HepG2 (cell line): ENCODE measurements at regions not wholly inside any gene's neighbourhood (a gene's known extent, or its start where the extent isn't known, plus 50 kb on each side); places are given as distances from the start of the nearest gene placed in this dataset.

Source experiments
- ATAC-seq: fragments of 200-7000 bp; cut with Tn5 transposase; 3 replicates; pipeline ENCODE4 v1.9.1; 2020; ENCODE audit warnings: mild to moderate bottlenecking, moderate library complexity
- BruUV-seq: library from RNA; stranded (reverse); fragments of 400-500 nt; replicated peaks from 2 replicates; lab custom pipeline; 2021; lab: Mats Ljungman, UMichigan
- CTCF ChIA-PET: fragments of 300-600 bp; formaldehyde crosslinking; extraction: SDS; loops from one replicate; lab custom pipeline; 2021; ENCODE audit warnings: low total read pairs, inconsistent platforms, low intra/inter-chr PET ratio; lab: Yijun Ruan, JAX
- POLR2A ChIA-PET: fragments of 350-600 bp; sonication (Branson Sonifier 250); formaldehyde crosslinking; loops from one replicate; lab custom pipeline; 2020; ENCODE audit warnings: antibody characterized with exemption, inconsistent platforms; lab: Yijun Ruan, JAX
- DNase-seq: peaks from one replicate; pipeline ENCODE4 v3.0.0-alpha.2; 2015; ENCODE audit warnings: low spot score
- FAIRE-seq: peaks from 3 replicates; lab custom pipeline; 2011; peaks lifted over from hg19 to GRCh38; lab: Jason Lieb, UNC
- H2AFZ ChIP-seq: one replicate; pipeline ENCODE4 v1.6.1; 2011; ENCODE audit warnings: low read length, inconsistent platforms
- H3K27ac ChIP-seq: fragments of 300-600 bp; 3 replicates; pipeline ENCODE4 v1.8.0; 2011; ENCODE audit warnings: mixed run types, mild to moderate bottlenecking, mixed read lengths, low read length, inconsistent platforms; ENCODE audit not compliant: insufficient read depth; ENCODE audit errors: extremely low read length
- H3K27me3 ChIP-seq, 2 experiments: fragments of 200-600 bp in 1 of 2; 2 replicates in 1 of 2; 3 replicates in 1 of 2; pipeline versions ENCODE4 v1.6.0 to v1.8.0; 2011; ENCODE audit warnings: low read length in 2 of 2, mild to moderate bottlenecking in 2 of 2, moderate library complexity in 2 of 2, inconsistent platforms in 1 of 2; ENCODE audit not compliant: insufficient read depth in 2 of 2, control insufficient read depth in 1 of 2
- H3K36me3 ChIP-seq, 2 experiments: fragments of 200-600 bp in 1 of 2; replicated peaks in 1 of 2; 2 replicates in 1 of 2; 3 replicates in 1 of 2; pipeline versions ENCODE4 v1.5.1 to v1.8.0; 2011; ENCODE audit warnings: low read length in 2 of 2, inconsistent platforms in 1 of 2; ENCODE audit not compliant: insufficient read depth in 2 of 2, control insufficient read depth in 1 of 2
- H3K4me1 ChIP-seq: 2 replicates; pipeline ENCODE4 v1.5.1; 2012; ENCODE audit warnings: low read length, inconsistent platforms; ENCODE audit not compliant: insufficient read depth
- H3K4me2 ChIP-seq: 2 replicates; pipeline ENCODE4 v1.6.0; 2011; ENCODE audit warnings: low read depth, low read length, inconsistent platforms
- H3K4me3 ChIP-seq, 3 experiments: fragments of 200-600 bp in 1 of 3; sonication (generic), shearing (Covaris generic) in 1 of 3; replicated peaks in 1 of 3; 2 replicates each; pipeline ENCODE4 v1.5.1; 2011 to 2016; ENCODE audit warnings: low read length in 3 of 3, inconsistent platforms in 2 of 3, low read depth in 2 of 3, mild to moderate bottlenecking in 2 of 3, control low read depth in 1 of 3, mixed read lengths in 1 of 3; ENCODE audit not compliant: insufficient read depth in 1 of 3
- H3K79me2 ChIP-seq: one replicate; pipeline ENCODE4 v1.6.1; 2011; ENCODE audit warnings: low read length, inconsistent platforms; ENCODE audit not compliant: insufficient read depth
- H3K9ac ChIP-seq: 2 replicates; pipeline ENCODE4 v1.6.0; 2011; ENCODE audit warnings: mild to moderate bottlenecking, low read depth, low read length, inconsistent platforms; ENCODE audit not compliant: insufficient read depth
- H3K9me3 ChIP-seq: 2 replicates; pipeline ENCODE4 v1.5.1; 2012; ENCODE audit warnings: mild to moderate bottlenecking, low read length
- H4K20me1 ChIP-seq: 2 replicates; pipeline ENCODE4 v1.6.0; 2011; ENCODE audit warnings: inconsistent platforms, mild to moderate bottlenecking, low read length, moderate library complexity; ENCODE audit not compliant: insufficient read depth
- ADNP ChIP-seq: sonication (generic); formaldehyde crosslinking; IDR thresholded peaks from 2 replicates; pipeline ENCODE4 v1.4.0; 2020; ENCODE audit warnings: missing genetic modification reagents
- BCL3 ChIP-seq: sonication (generic); formaldehyde crosslinking; IDR thresholded peaks from 2 replicates; pipeline ENCODE4 v1.5.1; 2020; ENCODE audit warnings: mild to moderate bottlenecking, missing genetic modification reagents, moderate library complexity
- RFX3 ChIP-seq: IDR thresholded peaks from 2 replicates; pipeline ENCODE4 v1.6.1; 2016; ENCODE audit warnings: missing biosample characterization, missing genetic modification reagents
- SCMH1 ChIP-seq: sonication (generic); formaldehyde crosslinking; IDR thresholded peaks from 2 replicates; pipeline ENCODE4 v1.9.0; 2021; ENCODE audit warnings: missing genetic modification reagents, mild to moderate bottlenecking, borderline replicate concordance
- TCF7 ChIP-seq: sonication (generic); IDR thresholded peaks from 2 replicates; pipeline ENCODE4 v1.6.1; 2016; ENCODE audit warnings: antibody characterized with exemption, low read depth
- ZBTB21 ChIP-seq: sonication (generic); formaldehyde crosslinking; IDR thresholded peaks from 2 replicates; pipeline ENCODE4 v1.4.0; 2020; ENCODE audit warnings: missing genetic modification reagents
- ZBTB33 ChIP-seq: sonication (generic); formaldehyde crosslinking; IDR thresholded peaks from 2 replicates; pipeline ENCODE4 v1.4.0; 2020; ENCODE audit warnings: missing genetic modification reagents
- ZFAT ChIP-seq: sonication (generic); formaldehyde crosslinking; conservative IDR thresholded peaks from 2 replicates; pipeline ENCODE4 v1.8.1; 2023; ENCODE audit warnings: missing genetic modification reagents, inconsistent platforms
- ZNF143 ChIP-seq: sonication (generic); formaldehyde crosslinking; IDR thresholded peaks from 2 replicates; pipeline ENCODE4 v1.4.0; 2020; ENCODE audit warnings: missing genetic modification reagents
- ZNF207 ChIP-seq: fragments of 450-650 bp; IDR thresholded peaks from 2 replicates; pipeline ENCODE4 v1.6.1; 2016; ENCODE audit warnings: antibody characterized with exemption, borderline replicate concordance
- ZNF329 ChIP-seq: sonication (generic); formaldehyde crosslinking; IDR thresholded peaks from 2 replicates; pipeline ENCODE4 v1.9.0; 2021; ENCODE audit warnings: low read depth, mild to moderate bottlenecking, missing genetic modification reagents
- ZNF687 ChIP-seq: sonication (generic); formaldehyde crosslinking; IDR thresholded peaks from 2 replicates; pipeline ENCODE4 v1.5.1; 2020; ENCODE audit warnings: mild to moderate bottlenecking, missing genetic modification reagents, moderate library complexity
- ZNF879 ChIP-seq: sonication (generic); formaldehyde crosslinking; IDR thresholded peaks from 2 replicates; pipeline ENCODE4 v1.8.1; 2023; ENCODE audit warnings: missing genetic modification reagents
- WGBS: methylation state at CpG from one replicate; pipeline ENCODE4 v1.1.6; 2017; ENCODE audit warnings: low lambda C conversion rate; 5-methylcytosine and 5-hydroxymethylcytosine counted together
- in situ Hi-C: cut with HindIII; loops from 2 replicates; pipeline ENCODE4 v1.10.0; 2017; ENCODE audit warnings: low pct_unique_long_range_greater_than_20kb; ENCODE audit not compliant: extremely low pct_ligation_motif_present
- intact Hi-C: fragments of 100-400 bp; cut with micrococcal nuclease; formaldehyde crosslinking; loops from one replicate; pipeline ENCODE4 v1.10.0; 2022; ENCODE audit not compliant: unreplicated experiment
- TF ChIP-seq, protein P1 (sequence below): sonication (generic); formaldehyde crosslinking; IDR thresholded peaks from 2 replicates; pipeline ENCODE4 v1.4.0; 2020; ENCODE audit warnings: low read depth, mild to moderate bottlenecking, missing genetic modification reagents
- TF ChIP-seq, protein P2 (sequence below), 2 experiments: sonication (generic) in 1 of 2; formaldehyde crosslinking in 1 of 2; IDR thresholded peaks; 2 replicates each; pipeline versions ENCODE4 v1.4.0 to v1.6.1; 2018 to 2020; ENCODE audit warnings: missing genetic modification reagents in 2 of 2, borderline replicate concordance in 1 of 2, low read depth in 1 of 2, mild to moderate bottlenecking in 1 of 2, missing biosample characterization in 1 of 2

DNA sequence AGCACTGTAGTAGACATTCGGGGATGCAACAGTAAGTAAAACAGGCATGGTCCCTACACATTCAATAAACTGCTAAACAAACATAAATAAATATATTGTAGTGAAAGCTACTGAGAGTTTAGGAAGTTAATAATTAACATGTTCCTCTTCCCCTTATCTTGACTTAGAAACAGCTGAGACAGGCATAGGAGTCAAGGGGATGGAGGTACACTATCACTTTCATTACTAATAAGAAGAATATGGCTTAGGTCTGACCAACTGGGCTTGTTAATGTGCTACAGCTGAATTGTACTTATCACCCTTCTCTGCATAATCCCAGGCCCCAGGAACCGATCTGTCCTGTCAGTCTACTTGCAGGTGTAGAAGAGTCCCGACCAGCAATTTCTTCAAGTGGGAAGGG lies 116.3 kb upstream of the DAZL start (continued):
- TF ChIP-seq, protein P1, sequence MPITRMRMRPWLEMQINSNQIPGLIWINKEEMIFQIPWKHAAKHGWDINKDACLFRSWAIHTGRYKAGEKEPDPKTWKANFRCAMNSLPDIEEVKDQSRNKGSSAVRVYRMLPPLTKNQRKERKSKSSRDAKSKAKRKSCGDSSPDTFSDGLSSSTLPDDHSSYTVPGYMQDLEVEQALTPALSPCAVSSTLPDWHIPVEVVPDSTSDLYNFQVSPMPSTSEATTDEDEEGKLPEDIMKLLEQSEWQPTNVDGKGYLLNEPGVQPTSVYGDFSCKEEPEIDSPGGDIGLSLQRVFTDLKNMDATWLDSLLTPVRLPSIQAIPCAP = no peak
- TF ChIP-seq ZNF143 (CRISPR knock-in tag) (no peak), ZNF879 (CRISPR knock-in tag) (no peak), SCMH1 (CRISPR knock-in tag) (no peak), BCL3 (no peak), ZNF207 (no peak)
- TF ChIP-seq, protein P2, sequence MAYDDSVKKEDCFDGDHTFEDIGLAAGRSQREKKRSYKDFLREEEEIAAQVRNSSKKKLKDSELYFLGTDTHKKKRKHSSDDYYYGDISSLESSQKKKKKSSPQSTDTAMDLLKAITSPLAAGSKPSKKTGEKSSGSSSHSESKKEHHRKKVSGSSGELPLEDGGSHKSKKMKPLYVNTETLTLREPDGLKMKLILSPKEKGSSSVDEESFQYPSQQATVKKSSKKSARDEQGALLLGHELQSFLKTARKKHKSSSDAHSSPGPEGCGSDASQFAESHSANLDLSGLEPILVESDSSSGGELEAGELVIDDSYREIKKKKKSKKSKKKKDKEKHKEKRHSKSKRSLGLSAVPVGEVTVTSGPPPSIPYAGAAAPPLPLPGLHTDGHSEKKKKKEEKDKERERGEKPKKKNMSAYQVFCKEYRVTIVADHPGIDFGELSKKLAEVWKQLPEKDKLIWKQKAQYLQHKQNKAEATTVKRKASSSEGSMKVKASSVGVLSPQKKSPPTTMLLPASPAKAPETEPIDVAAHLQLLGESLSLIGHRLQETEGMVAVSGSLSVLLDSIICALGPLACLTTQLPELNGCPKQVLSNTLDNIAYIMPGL (CRISPR knock-in tag; IDR thresholded peaks at IDR 0.05; ENCODE audit: borderline replicate concordance in 1 of 2, low read depth in 1 of 2) = no peak

- no TSS peak for BruUV-seq
- no peaks in the 10 kb centered on the region for H3K4me1 ChIP-seq
- 0 out of 2 replicates have a peak, but pooled peaks cover 8% of the 10 kb centered on the region for H3K9me3 ChIP-seq
- no peak for ATAC-seq
- FAIRE-seq = no peak
- 26% methylated on average over 1 of the region's 1 CpG for WGBS
- H3K4me3 ChIP-seq = no peak overlapping the region
- in situ Hi-C loops = no loop called here
- H4K20me1 ChIP-seq = no peaks in the 10 kb centered on the region
- CTCF ChIA-PET = no interaction called here
- no peak for DNase-seq
- H3K36me3 ChIP-seq = no peaks in the 10 kb centered on the region
- H3K27me3 ChIP-seq = no peaks in the 10 kb centered on the region; a peak in 1 of 5 replicates
- intact Hi-C loops = no loop called here
- H3K4me2 ChIP-seq = no peak overlapping the region
- no peak overlapping the region for H2AFZ ChIP-seq
- POLR2A ChIA-PET = no interaction called here
- H3K27ac ChIP-seq = no peak overlapping the region
- H3K79me2 ChIP-seq = no peaks in the 10 kb centered on the region
- H3K9ac ChIP-seq = no peak overlapping the region
- TF ChIP-seq ZFAT (CRISPR knock-in tag) (no peak), ZNF329 (CRISPR knock-in tag) (no peak), TCF7 (no peak), ZNF687 (no peak), ZBTB21 (CRISPR knock-in tag) (no peak), ZBTB33 (no peak), RFX3 (no peak), ADNP (no peak)
These were observed 118.8 kb upstream of the DAZL start for GRCh38 chr3:16723978-16724377.
